Testis (tissue), 2 donors: ENCODE measurements at regions not wholly inside any gene's neighbourhood (a gene's known extent, or its start where the extent isn't known, plus 50 kb on each side); places are given as distances from the start of the nearest gene placed in this dataset.

ENCODE experiments used
- CTCF ChIP-seq, 3 experiments: fragments of 450-650 bp in 2 of 3; fragments of 200-600 bp in 1 of 3; sonication (generic) in 1 of 3; IDR thresholded peaks; one replicate each; pipeline ENCODE4 v1.5.1; 2016 to 2019; ENCODE audit warnings: antibody characterized with exemption in 3 of 3, mild to moderate bottlenecking in 2 of 3, moderate library complexity in 1 of 3
- POLR2A ChIP-seq: fragments of 450-650 bp; IDR thresholded peaks from one replicate; pipeline ENCODE4 v1.6.1; 2017; ENCODE audit warnings: antibody characterized with exemption, mild to moderate bottlenecking, moderate library complexity

DNA sequence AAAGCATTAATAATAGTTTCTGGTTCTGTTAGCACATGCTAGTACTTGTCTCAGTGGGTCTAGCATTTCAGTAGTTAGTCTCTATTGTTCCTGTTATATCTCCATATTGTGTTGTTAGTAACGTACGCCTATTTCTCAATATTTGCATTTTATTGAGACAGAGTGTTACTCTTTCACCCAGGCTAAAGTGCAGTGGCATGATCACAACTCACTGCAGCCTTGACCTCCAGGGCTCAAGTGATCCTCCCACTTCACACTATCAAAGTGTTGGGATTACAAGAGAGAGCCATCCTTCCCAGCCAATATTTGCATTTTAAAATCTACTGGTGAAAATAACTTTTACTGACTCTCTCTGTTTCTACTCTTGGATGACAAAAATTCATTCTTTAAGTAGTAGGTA lies 154.6 kb upstream of the PRR20A start:
- TF ChIP-seq CTCF (IDR thresholded peaks at IDR 0.05), result no peak
- TF ChIP-seq POLR2A, result no peak
